Left ventricle myocardium inferior (tissue), 1 donor: ENCODE measurements at regions not wholly inside any gene's neighbourhood (a gene's known extent, or its start where the extent isn't known, plus 50 kb on each side); places are given as distances from the start of the nearest gene placed in this dataset.

Experiments
- DNase-seq: peaks from one replicate; pipeline ENCODE4 v3.0.0-alpha.2; 2020
- H3K27ac ChIP-seq: fragments of 200-600 bp; replicated peaks from 2 replicates; pipeline ENCODE4 v1.8.0; 2021
- H3K27me3 ChIP-seq: fragments of 200-600 bp; 2 replicates; pipeline ENCODE4 v1.8.0; 2021; ENCODE audit warnings: low read depth
- H3K36me3 ChIP-seq: fragments of 200-600 bp; 2 replicates; pipeline ENCODE4 v1.8.0; 2021
- H3K4me1 ChIP-seq: fragments of 200-600 bp; 2 replicates; pipeline ENCODE4 v1.8.0; 2021
- H3K4me3 ChIP-seq: fragments of 200-600 bp; 2 replicates; pipeline ENCODE4 v1.8.0; 2021; ENCODE audit warnings: mild to moderate bottlenecking, moderate library complexity
- H3K9me3 ChIP-seq: fragments of 200-600 bp; replicated peaks from 2 replicates; pipeline ENCODE4 v1.8.0; 2021
- intact Hi-C: fragments of 100-400 bp; cut with micrococcal nuclease; formaldehyde crosslinking; loops from one replicate; pipeline ENCODE4 v1.11.0; 2022
- TF ChIP-seq, protein P1 (sequence below): fragments of 200-600 bp; IDR thresholded peaks from 2 replicates; pipeline ENCODE4 v1.8.0; 2021; ENCODE audit warnings: antibody characterized with exemption, mild to moderate bottlenecking, borderline replicate concordance
- donor health status: DM: no; HTN: yes; CAD: no; lungs with severe emphysema.

DNA sequence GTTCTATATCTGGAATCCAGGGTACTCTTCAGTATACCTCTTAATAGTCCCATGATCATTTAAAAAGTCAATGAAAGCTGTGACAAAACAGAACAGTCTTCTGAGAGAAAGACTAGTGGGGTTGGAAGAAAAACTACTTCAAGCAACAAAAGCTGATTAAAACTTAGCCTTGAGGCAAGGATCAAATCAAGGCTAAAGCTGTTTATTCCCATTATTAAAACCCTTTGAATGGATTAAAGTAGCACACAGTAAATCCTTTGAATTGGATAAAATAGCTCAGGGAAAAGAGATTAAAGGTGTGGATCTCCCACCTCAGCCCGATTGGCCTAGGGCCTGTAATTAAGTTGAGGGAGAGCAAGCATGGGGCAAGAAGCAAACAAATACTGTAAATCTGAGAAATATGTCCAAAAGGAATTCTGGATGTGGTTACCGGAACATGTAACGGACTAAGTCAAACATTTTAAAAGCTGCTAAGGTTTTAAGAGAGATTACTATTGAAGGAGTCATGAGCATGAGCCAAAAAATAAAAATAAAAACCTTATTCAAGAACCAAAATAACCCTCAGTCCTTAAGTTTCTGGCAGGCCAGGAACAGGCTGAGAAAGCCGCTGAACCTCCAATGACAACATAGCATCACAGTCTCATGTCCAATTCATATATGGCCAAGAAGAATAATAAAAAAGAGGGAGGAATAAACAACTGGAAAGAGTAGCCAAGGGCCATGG lies 257.3 kb upstream of the NEIL3 start:
- Histone ChIP-seq H3K4me1 (no peaks in the 10 kb centered on the region), H3K9me3 (peaks cover 1% of the 10 kb centered on the region), H3K27ac (no peak overlapping the region), H3K27me3 (no peaks in the 10 kb centered on the region), H3K4me3 (no peak overlapping the region), H3K36me3 (no peaks in the 10 kb centered on the region)
- TF ChIP-seq, protein P1, sequence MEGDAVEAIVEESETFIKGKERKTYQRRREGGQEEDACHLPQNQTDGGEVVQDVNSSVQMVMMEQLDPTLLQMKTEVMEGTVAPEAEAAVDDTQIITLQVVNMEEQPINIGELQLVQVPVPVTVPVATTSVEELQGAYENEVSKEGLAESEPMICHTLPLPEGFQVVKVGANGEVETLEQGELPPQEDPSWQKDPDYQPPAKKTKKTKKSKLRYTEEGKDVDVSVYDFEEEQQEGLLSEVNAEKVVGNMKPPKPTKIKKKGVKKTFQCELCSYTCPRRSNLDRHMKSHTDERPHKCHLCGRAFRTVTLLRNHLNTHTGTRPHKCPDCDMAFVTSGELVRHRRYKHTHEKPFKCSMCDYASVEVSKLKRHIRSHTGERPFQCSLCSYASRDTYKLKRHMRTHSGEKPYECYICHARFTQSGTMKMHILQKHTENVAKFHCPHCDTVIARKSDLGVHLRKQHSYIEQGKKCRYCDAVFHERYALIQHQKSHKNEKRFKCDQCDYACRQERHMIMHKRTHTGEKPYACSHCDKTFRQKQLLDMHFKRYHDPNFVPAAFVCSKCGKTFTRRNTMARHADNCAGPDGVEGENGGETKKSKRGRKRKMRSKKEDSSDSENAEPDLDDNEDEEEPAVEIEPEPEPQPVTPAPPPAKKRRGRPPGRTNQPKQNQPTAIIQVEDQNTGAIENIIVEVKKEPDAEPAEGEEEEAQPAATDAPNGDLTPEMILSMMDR, result no peak
- intact Hi-C loops, result no loop called here
- no peak for DNase-seq

DNA sequence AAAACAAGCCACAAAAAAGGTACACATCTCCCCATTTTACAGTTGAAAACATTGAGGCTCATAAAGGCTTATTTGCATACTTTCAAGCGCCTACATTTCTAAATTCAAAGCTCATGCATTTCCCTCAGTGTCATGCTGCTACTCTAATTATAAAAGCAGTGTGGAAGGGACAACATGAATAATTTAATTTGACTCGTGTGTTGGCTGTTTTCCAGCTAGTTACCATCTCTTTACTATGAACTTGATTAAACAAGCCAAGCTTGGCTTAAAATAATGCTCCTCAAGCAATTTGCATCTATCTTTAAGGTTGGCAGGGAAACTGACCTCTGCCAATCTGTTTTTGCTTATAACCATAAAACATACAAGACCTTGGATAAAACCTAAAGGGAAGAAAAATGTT lies 252.5 kb upstream of the NEIL3 start:
- Histone ChIP-seq H3K9me3 (peaks cover 12% of the 10 kb centered on the region), H3K4me1 (no peaks in the 10 kb centered on the region), H3K4me3 (no peak overlapping the region), H3K36me3 (no peaks in the 10 kb centered on the region), H3K27ac (no peak overlapping the region), H3K27me3 (no peaks in the 10 kb centered on the region)
- intact Hi-C loops, result no loop called here
- DNase-seq, result no peak
- TF ChIP-seq, protein P1, result no peak

GRCh38 chr4:177064116-177064515 lies 245.6 kb upstream of the NEIL3 start:
- intact Hi-C loops, result no loop called here
- H3K4me3 ChIP-seq, result no peak overlapping the region
- no peak overlapping the region for H3K27ac ChIP-seq
- no peaks in the 10 kb centered on the region for H3K36me3 ChIP-seq
- TF ChIP-seq, protein P1, result no peak
- no peaks in the 10 kb centered on the region for H3K27me3 ChIP-seq
- H3K4me1 ChIP-seq, result no peaks in the 10 kb centered on the region
- no peak for DNase-seq
- peaks cover 5% of the 10 kb centered on the region for H3K9me3 ChIP-seq

GRCh38 chr4:177064729-177065394 lies 244.8 kb upstream of the NEIL3 start:
- no peak for DNase-seq
- Histone ChIP-seq H3K27ac (no peak overlapping the region), H3K9me3 (peaks cover 5% of the 10 kb centered on the region), H3K4me3 (no peak overlapping the region), H3K36me3 (no peaks in the 10 kb centered on the region), H3K27me3 (no peaks in the 10 kb centered on the region), H3K4me1 (no peaks in the 10 kb centered on the region)
- TF ChIP-seq, protein P1, result no peak
- intact Hi-C loops, result no loop called here

- Histone ChIP-seq H3K36me3 (no peaks in the 10 kb centered on the region), H3K27ac (no peak overlapping the region), H3K27me3 (no peaks in the 10 kb centered on the region), H3K4me3 (no peak overlapping the region), H3K4me1 (no peaks in the 10 kb centered on the region), H3K9me3 (peaks cover 5% of the 10 kb centered on the region)
- intact Hi-C loops, result no loop called here
- no peak for DNase-seq
- TF ChIP-seq, protein P1, result no peak
Measured at GRCh38 chr4:177066746-177067145, 242.9 kb upstream of the NEIL3 start.
